ENCODE measurements at regions not wholly inside any gene's neighbourhood (a gene's known extent, or its start where the extent isn't known, plus 50 kb on each side); places are given as distances from the start of the nearest gene placed in this dataset.

DNA sequence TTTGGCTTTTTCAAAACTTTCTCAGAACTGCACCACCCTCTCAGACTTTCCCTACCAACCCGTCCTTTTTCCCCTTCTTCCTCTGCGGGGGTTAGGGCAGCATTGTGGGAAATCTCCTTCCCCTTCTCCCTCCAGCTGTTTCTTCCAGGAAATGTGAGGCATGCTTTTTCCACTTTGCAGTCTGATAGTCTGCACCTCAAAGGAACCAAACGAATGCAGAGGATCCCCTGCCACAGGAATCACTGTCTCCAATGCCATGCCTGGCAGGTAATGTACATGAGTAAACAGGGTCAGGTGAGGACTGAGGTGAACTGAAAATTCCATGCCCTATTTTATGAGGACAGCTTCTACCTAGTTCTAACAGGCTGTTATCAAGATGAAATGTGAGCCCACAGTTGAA, 218.4 kb downstream of the BCAS1 start:
- Histone ChIP-seq H3K9ac (ENCODE audit: low read depth, low read length) (no peak overlapping the region), H3K27me3 (ENCODE audit: insufficient read depth, low read length) (no peaks in the 10 kb centered on the region), H3K27ac (ENCODE audit: low read length) (no peak overlapping the region), H3K4me1 (ENCODE audit: insufficient read depth, low read length) (no peaks in the 10 kb centered on the region), H3K4me3 (ENCODE audit: low read length) (no peak overlapping the region), H3K9me3 (ENCODE audit: insufficient read depth, low read depth, low read length) (no peaks in the 10 kb centered on the region), H3K36me3 (ENCODE audit: insufficient read depth, low read depth, low read length) (no peaks in the 10 kb centered on the region)

DNA sequence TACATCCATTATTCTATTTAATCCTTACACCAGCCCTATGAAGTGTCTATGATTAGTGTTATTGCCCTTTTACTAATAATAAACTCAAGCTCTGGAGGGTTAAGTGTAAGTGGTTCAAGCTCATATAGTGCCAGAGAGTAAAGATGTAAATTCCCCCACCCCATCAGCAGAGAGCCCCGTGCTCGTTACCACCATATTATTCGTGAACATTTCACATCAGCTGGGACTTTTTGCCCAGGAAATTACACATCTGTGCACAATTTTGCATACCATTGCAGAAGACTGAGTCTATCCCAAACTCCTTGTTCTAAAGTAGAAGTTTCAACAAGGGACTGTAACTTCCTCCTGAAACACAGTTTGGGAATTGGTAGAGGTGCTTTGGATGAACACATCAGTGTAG, 220.1 kb downstream of the BCAS1 start:
- H3K4me1 ChIP-seq (ENCODE audit: insufficient read depth, low read length) = no peaks in the 10 kb centered on the region
- no peaks in the 10 kb centered on the region for H3K36me3 ChIP-seq (ENCODE audit: insufficient read depth, low read depth, low read length)
- no peaks in the 10 kb centered on the region for H3K9me3 ChIP-seq (ENCODE audit: insufficient read depth, low read depth, low read length)
- H3K27ac ChIP-seq (ENCODE audit: low read length) = no peak overlapping the region
- H3K4me3 ChIP-seq (ENCODE audit: low read length) = no peak overlapping the region
- H3K27me3 ChIP-seq (ENCODE audit: insufficient read depth, low read length) = no peaks in the 10 kb centered on the region
- H3K9ac ChIP-seq (ENCODE audit: low read depth, low read length) = no peak overlapping the region

DNA sequence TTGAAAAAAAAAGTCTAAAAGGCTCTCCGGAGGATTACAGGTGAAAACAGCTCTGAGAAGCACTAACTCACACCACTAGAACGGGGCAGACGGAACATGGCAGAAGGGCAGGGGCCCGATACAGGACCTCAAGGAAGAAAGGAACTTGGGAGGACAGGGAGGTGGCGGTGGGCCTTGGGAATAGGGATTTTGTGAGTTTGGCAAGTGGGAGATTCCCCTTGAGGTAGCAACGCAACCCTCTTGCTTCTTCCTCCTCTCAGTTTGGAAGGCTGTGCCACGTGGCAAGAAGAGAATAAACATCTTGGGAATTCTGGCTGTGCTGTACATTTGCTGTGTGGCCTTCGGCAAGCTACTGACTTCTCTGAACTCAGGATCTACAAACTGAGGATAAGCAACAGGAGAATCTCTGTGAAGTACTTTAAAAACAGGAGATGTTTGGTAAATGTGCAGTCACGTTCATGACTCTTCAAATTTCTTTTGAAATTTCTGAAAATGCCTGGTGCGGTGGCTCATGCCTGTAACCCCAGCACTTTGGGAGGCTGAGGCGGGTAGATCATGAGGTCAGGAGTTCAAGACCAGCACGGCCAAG, 220.8 kb downstream of the BCAS1 start:
- no peak overlapping the region for H3K27ac ChIP-seq (ENCODE audit: low read length)
- H3K27me3 ChIP-seq (ENCODE audit: insufficient read depth, low read length) = no peaks in the 10 kb centered on the region
- H3K4me3 ChIP-seq (ENCODE audit: low read length) = no peak overlapping the region
- no peaks in the 10 kb centered on the region for H3K4me1 ChIP-seq (ENCODE audit: insufficient read depth, low read length)
- no peaks in the 10 kb centered on the region for H3K9me3 ChIP-seq (ENCODE audit: insufficient read depth, low read depth, low read length)
- no peaks in the 10 kb centered on the region for H3K36me3 ChIP-seq (ENCODE audit: insufficient read depth, low read depth, low read length)
- no peak overlapping the region for H3K9ac ChIP-seq (ENCODE audit: low read depth, low read length)

DNA sequence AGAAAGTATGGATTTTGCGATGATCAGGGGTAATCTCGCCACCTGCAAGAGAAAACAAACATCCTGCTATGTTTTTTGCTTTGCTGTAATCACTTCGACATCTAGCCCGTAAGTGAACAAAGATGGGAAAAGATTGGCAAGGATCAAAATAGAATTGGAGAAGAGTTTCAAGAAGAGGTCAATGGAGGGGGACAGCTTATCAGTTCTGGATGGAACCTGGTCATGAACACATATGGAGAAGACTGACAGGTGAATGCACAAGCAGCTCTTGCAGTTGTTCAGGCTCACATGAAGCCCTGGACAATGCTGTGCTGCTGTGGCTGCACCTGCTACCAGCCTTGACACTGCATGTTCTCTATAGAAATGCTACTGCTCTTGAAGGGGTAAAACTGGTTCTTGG, 222.1 kb downstream of the BCAS1 start:
- H3K9ac ChIP-seq (ENCODE audit: low read depth, low read length) = no peak overlapping the region
- no peaks in the 10 kb centered on the region for H3K27me3 ChIP-seq (ENCODE audit: insufficient read depth, low read length)
- no peak overlapping the region for H3K4me3 ChIP-seq (ENCODE audit: low read length)
- no peaks in the 10 kb centered on the region for H3K4me1 ChIP-seq (ENCODE audit: insufficient read depth, low read length)
- H3K27ac ChIP-seq (ENCODE audit: low read length) = no peak overlapping the region
- H3K9me3 ChIP-seq (ENCODE audit: insufficient read depth, low read depth, low read length) = no peaks in the 10 kb centered on the region
- H3K36me3 ChIP-seq (ENCODE audit: insufficient read depth, low read depth, low read length) = no peaks in the 10 kb centered on the region

DNA sequence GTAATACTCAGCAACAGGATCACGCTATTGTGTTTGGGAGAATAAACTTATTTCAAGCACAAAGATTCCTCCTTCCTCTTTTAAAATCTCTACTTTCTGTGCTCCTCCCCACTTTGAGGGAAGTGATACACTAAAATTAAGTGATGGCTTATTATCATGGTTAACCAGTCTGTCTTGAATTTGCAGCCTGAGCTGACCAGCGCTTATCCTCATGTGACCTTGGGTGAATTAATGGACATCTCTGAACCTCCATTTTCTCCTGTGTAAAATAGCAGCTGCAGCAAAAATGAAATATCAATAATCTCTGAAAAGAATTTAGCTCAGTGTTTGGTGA, 222.6 kb downstream of the BCAS1 start:
- H3K9me3 ChIP-seq (ENCODE audit: insufficient read depth, low read depth, low read length) = no peaks in the 10 kb centered on the region
- H3K27me3 ChIP-seq (ENCODE audit: insufficient read depth, low read length) = no peaks in the 10 kb centered on the region
- H3K9ac ChIP-seq (ENCODE audit: low read depth, low read length) = no peak overlapping the region
- H3K36me3 ChIP-seq (ENCODE audit: insufficient read depth, low read depth, low read length) = no peaks in the 10 kb centered on the region
- H3K4me1 ChIP-seq (ENCODE audit: insufficient read depth, low read length) = no peaks in the 10 kb centered on the region
- no peak overlapping the region for H3K27ac ChIP-seq (ENCODE audit: low read length)
- no peak overlapping the region for H3K4me3 ChIP-seq (ENCODE audit: low read length)

DNA sequence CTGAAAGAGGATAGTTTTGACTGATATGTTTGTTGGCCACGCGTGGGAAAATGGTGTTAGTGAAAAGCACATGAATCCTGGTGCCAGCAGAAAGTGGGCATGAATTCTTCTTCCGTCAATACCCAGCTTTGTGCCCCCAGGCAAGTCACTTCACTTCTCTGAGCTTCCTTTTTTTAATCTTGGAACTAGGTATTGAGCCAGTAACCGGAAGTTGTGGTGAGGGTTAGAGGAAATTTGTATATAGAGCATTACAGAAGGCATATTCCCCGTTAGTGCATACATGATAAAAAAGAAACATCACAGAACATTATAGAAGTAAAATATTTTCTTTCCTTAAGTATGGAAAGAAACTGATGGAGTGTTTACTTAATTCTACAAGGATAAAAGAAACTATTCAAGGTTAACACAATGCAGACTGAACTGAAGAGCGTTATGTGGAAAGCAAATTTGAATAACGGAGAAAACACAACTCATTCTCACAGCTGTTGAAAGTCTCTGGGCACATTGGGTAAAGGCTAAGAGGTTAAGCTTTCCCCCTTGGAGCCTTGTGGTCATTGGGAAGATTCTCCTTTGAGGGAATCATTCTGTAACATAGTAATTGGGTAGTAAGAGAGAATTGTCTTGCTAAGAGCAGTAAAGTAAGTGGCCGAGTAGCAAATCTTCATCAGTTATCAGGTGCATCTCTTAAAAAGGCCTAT, 223.1 kb downstream of the BCAS1 start:
- no peak overlapping the region for H3K4me3 ChIP-seq (ENCODE audit: low read length)

DNA sequence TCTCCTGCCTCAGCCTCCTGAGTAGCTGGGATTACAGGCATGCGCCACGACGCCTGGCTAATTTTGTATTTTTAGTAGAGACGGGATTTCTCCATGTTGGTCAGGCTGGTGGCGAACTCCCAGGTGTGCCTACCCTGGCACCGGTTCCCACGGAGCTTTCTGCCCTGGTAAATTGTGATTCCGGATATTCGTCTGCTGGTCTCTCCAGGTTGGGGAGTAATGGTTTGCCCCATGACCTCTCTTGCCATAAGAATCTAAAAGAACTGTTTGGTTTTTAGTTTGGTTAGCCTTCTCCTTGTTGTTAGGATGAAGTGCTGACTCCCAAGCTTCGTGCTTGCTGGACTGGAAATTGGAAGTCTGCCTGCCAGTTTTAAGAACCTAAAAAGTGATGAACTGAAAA, 223.8 kb downstream of the BCAS1 start:
- H3K9ac ChIP-seq (ENCODE audit: low read depth, low read length) = no peak overlapping the region
- H3K36me3 ChIP-seq (ENCODE audit: insufficient read depth, low read depth, low read length) = no peaks in the 10 kb centered on the region
- no peak overlapping the region for H3K27ac ChIP-seq (ENCODE audit: low read length)
- no peaks in the 10 kb centered on the region for H3K9me3 ChIP-seq (ENCODE audit: insufficient read depth, low read depth, low read length)
- no peaks in the 10 kb centered on the region for H3K4me1 ChIP-seq (ENCODE audit: insufficient read depth, low read length)
- no peak overlapping the region for H3K4me3 ChIP-seq (ENCODE audit: low read length)
- H3K27me3 ChIP-seq (ENCODE audit: insufficient read depth, low read length) = no peaks in the 10 kb centered on the region

More for the DNA sequence above, 223.1 kb downstream of the BCAS1 start:
- no peak overlapping the region for H3K9ac ChIP-seq (ENCODE audit: low read depth, low read length)
- no peaks in the 10 kb centered on the region for H3K27me3 ChIP-seq (ENCODE audit: insufficient read depth, low read length)
- H3K27ac ChIP-seq (ENCODE audit: low read length) = no peak overlapping the region
- no peaks in the 10 kb centered on the region for H3K4me1 ChIP-seq (ENCODE audit: insufficient read depth, low read length)
- H3K9me3 ChIP-seq (ENCODE audit: insufficient read depth, low read depth, low read length) = no peaks in the 10 kb centered on the region
- H3K36me3 ChIP-seq (ENCODE audit: insufficient read depth, low read depth, low read length) = no peaks in the 10 kb centered on the region

DNA sequence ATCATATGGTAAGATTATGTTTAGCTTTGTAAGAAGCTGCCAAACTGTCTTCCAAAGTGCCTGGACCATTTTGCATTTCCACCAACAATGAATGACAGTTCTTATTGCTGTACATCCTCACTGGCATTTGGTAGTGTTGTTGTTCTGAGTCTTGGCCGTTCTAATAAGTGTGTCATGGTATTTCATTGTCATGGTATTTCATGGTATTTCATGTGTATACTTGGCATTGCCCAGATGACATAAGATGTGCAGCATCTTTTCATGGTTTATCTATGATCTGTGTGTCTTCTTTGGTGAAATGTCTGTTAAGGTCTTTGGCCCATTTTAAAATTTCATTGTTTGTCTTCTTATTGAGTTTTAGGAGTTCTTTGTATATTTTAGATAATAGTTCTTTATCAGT, 224.4 kb downstream of the BCAS1 start:
- no peak overlapping the region for H3K27ac ChIP-seq (ENCODE audit: low read length)

DNA sequence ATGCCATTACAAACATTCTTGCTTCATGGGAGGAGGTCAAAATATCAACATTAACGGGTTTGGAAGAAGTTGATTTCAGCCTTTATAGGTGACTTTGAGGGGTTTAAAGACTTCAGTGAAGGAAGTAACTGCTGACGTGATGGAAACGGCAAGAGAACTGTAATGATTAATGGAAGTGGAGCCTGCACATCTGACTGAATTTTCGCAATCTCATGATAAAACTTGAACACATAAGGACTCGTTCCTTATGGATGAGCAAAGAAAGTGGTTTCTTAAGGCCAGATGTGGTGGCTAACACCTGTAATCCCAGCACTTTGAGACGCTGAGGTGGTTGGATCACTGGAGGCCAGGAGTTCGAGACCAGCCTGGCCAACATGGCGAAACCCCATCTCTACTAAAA, 226.1 kb downstream of the BCAS1 start:
- H3K4me3 ChIP-seq (ENCODE audit: low read length) = no peak overlapping the region
- H3K36me3 ChIP-seq (ENCODE audit: insufficient read depth, low read depth, low read length) = no peaks in the 10 kb centered on the region
- no peaks in the 10 kb centered on the region for H3K4me1 ChIP-seq (ENCODE audit: insufficient read depth, low read length)
- no peaks in the 10 kb centered on the region for H3K27me3 ChIP-seq (ENCODE audit: insufficient read depth, low read length)
- H3K27ac ChIP-seq (ENCODE audit: low read length) = no peak overlapping the region
- no peak overlapping the region for H3K9ac ChIP-seq (ENCODE audit: low read depth, low read length)
- no peaks in the 10 kb centered on the region for H3K9me3 ChIP-seq (ENCODE audit: insufficient read depth, low read depth, low read length)

More for the DNA sequence above, 224.4 kb downstream of the BCAS1 start:
- Histone ChIP-seq H3K9ac (ENCODE audit: low read depth, low read length) (no peak overlapping the region), H3K27me3 (ENCODE audit: insufficient read depth, low read length) (no peaks in the 10 kb centered on the region), H3K9me3 (ENCODE audit: insufficient read depth, low read depth, low read length) (no peaks in the 10 kb centered on the region), H3K4me3 (ENCODE audit: low read length) (no peak overlapping the region), H3K36me3 (ENCODE audit: insufficient read depth, low read depth, low read length) (no peaks in the 10 kb centered on the region), H3K4me1 (ENCODE audit: insufficient read depth, low read length) (no peaks in the 10 kb centered on the region)

DNA sequence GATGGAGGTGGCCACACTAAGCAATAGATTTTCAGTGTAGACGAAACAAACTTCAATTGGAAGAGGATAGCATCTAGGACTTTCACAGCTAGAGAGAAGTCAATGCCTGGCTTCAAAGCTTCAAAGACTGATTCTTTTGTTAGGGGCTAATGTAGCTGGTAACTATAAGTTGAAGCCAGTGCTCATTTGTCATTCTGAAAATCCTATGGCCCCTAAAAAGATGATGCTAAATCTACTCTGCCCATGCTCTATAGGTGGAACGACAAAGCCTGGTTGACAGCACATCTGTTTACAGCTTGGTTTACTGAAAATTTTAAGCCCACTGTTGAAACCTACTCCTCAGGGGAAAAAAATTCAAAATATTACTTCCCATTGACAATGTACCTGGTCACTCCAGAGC, 226.7 kb downstream of the BCAS1 start:
- no peak overlapping the region for H3K9ac ChIP-seq (ENCODE audit: low read depth, low read length)
- no peaks in the 10 kb centered on the region for H3K9me3 ChIP-seq (ENCODE audit: insufficient read depth, low read depth, low read length)
- no peaks in the 10 kb centered on the region for H3K27me3 ChIP-seq (ENCODE audit: insufficient read depth, low read length)
- no peaks in the 10 kb centered on the region for H3K4me1 ChIP-seq (ENCODE audit: insufficient read depth, low read length)
- H3K27ac ChIP-seq (ENCODE audit: low read length) = no peak overlapping the region
- no peaks in the 10 kb centered on the region for H3K36me3 ChIP-seq (ENCODE audit: insufficient read depth, low read depth, low read length)
- H3K4me3 ChIP-seq (ENCODE audit: low read length) = no peak overlapping the region

DNA sequence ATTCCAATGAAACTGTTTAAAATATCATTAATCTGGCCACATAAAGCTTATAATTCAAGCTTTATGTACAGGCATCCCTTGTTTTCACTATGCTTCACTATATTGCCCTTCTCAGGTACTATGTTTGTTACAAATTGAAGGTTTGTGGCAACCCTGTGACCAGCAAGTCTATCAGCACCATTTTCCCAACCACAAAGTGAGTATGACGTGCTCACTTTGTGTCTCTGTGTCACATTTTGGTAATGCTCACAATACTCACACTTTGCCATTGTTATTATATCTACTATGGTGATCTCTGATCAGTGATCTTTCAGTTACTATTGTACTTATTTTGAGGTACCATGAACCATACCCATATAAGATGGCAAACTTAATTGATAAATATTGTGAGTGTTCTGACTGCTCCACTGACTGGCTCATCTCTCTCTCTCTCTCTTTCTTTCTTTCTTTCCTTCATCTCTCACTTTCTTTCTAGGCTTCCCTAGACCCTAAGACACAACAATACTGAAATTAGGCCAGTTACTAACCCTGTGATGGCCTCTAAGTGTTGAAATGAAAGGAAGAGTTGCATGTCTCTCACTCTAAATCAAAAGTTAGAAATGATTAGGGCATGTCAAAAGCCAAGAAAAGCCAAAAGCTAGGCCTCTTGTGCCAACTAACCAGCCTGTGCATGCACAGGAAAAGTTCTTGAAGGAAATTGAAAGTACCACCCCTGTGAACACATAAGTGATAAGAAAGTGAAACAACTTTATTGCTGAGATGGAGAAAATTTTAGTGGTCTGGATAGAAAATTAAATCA, 227.9 kb downstream of the BCAS1 start:
- Histone ChIP-seq H3K36me3 (ENCODE audit: insufficient read depth, low read depth, low read length) (no peaks in the 10 kb centered on the region), H3K27ac (ENCODE audit: low read length) (no peak overlapping the region), H3K9me3 (ENCODE audit: insufficient read depth, low read depth, low read length) (no peaks in the 10 kb centered on the region), H3K4me3 (ENCODE audit: low read length) (no peak overlapping the region), H3K9ac (ENCODE audit: low read depth, low read length) (no peak overlapping the region), H3K4me1 (ENCODE audit: insufficient read depth, low read length) (no peaks in the 10 kb centered on the region), H3K27me3 (ENCODE audit: insufficient read depth, low read length) (no peaks in the 10 kb centered on the region)

DNA sequence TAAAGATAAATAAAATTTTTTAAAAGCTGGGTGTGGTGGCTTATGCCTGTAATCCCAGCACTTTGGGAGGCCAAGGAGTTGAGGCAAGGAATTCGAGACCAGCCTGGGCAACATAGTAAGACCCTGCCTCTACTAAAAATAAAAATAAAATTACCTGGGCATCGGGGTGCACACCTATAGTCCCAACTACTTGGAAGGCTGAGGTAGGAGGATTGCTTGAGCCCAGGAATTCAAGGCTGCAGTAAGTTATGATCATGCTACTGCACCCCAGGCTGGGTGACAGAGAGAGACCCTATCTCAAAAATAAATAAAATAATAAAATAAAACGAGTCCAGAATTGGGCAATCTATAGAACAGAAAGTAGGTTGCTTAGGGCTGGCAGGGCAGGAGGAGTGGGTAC, 228.7 kb downstream of the BCAS1 start:
- no peak overlapping the region for H3K27ac ChIP-seq (ENCODE audit: low read length)
- H3K9ac ChIP-seq (ENCODE audit: low read depth, low read length) = no peak overlapping the region
- H3K4me3 ChIP-seq (ENCODE audit: low read length) = no peak overlapping the region
- no peaks in the 10 kb centered on the region for H3K9me3 ChIP-seq (ENCODE audit: insufficient read depth, low read depth, low read length)
- H3K27me3 ChIP-seq (ENCODE audit: insufficient read depth, low read length) = no peaks in the 10 kb centered on the region
- H3K36me3 ChIP-seq (ENCODE audit: insufficient read depth, low read depth, low read length) = no peaks in the 10 kb centered on the region
- H3K4me1 ChIP-seq (ENCODE audit: insufficient read depth, low read length) = no peaks in the 10 kb centered on the region

Data from iPS-20b (cell line).